PC-3 (cell line): ENCODE measurements at regions not wholly inside any gene's neighbourhood (a gene's known extent, or its start where the extent isn't known, plus 50 kb on each side); places are given as distances from the start of the nearest gene placed in this dataset.

Source experiments
- EZH2 ChIP-seq: fragments of 300-600 bp; sonication (generic); IDR thresholded peaks from one replicate; pipeline ENCODE4 v1.6.1; 2017; ENCODE audit warnings: antibody characterized with exemption, mild to moderate bottlenecking, low read length; ENCODE audit not compliant: unreplicated experiment
- EZH2phosphoT487 ChIP-seq: fragments of 300-600 bp; sonication (generic); IDR thresholded peaks from 2 replicates; pipeline ENCODE4 v1.6.1; 2018; ENCODE audit warnings: mild to moderate bottlenecking, antibody characterized with exemption, low read length, borderline replicate concordance
- TF ChIP-seq, protein P1 (sequence below): fragments of 300-600 bp; sonication (generic); conservative IDR thresholded peaks from 2 replicates; pipeline ENCODE4 v1.5.1; 2017; ENCODE audit warnings: antibody characterized with exemption, low read depth, mild to moderate bottlenecking, low read length

DNA sequence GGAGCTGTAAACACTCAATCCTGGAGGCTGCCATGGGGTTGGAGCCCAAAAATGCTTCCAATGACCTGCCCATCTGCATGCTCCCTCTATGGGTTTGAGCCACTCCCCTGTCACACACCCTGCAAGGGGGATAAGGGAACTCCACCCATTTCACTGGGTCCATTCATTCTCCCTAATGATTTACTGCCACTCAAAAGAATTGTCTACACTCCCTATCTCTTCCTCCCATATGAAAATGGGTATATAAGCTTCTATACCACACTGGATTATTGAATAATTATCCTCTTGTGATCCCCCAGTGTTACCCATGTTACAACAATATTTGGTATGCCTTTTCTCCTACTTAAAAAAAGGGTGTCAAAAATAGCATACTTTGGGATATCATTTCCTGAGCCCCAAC lies 260.8 kb upstream of the CCDC196 start:
- TF ChIP-seq, protein P1, sequence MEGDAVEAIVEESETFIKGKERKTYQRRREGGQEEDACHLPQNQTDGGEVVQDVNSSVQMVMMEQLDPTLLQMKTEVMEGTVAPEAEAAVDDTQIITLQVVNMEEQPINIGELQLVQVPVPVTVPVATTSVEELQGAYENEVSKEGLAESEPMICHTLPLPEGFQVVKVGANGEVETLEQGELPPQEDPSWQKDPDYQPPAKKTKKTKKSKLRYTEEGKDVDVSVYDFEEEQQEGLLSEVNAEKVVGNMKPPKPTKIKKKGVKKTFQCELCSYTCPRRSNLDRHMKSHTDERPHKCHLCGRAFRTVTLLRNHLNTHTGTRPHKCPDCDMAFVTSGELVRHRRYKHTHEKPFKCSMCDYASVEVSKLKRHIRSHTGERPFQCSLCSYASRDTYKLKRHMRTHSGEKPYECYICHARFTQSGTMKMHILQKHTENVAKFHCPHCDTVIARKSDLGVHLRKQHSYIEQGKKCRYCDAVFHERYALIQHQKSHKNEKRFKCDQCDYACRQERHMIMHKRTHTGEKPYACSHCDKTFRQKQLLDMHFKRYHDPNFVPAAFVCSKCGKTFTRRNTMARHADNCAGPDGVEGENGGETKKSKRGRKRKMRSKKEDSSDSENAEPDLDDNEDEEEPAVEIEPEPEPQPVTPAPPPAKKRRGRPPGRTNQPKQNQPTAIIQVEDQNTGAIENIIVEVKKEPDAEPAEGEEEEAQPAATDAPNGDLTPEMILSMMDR: no peak
- TF ChIP-seq EZH2phosphoT487: no peak
- TF ChIP-seq EZH2: no peak
